ENCODE measurements at regions not wholly inside any gene's neighbourhood (a gene's known extent, or its start where the extent isn't known, plus 50 kb on each side); places are given as distances from the start of the nearest gene placed in this dataset.

DNA sequence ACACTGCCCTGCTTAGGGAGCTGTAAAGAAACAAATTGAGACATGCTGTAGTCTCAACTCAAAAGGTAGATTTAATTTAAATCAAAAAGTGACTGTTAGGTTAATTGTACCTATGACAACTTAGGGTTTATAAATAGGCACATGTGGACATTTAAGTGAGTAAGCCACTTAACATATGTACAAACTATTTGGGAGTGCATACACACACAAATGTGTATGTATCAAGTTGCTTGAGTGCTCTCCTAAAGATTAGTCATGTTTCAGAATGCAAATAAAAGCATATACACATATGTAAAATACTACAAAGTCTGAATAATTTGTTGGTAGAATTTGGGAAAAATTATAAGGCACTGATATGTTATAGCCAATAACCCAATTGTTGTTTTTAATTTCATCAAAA is 1435.7 kb downstream of the LRRC4C start:
- TF ChIP-seq, protein P1, sequence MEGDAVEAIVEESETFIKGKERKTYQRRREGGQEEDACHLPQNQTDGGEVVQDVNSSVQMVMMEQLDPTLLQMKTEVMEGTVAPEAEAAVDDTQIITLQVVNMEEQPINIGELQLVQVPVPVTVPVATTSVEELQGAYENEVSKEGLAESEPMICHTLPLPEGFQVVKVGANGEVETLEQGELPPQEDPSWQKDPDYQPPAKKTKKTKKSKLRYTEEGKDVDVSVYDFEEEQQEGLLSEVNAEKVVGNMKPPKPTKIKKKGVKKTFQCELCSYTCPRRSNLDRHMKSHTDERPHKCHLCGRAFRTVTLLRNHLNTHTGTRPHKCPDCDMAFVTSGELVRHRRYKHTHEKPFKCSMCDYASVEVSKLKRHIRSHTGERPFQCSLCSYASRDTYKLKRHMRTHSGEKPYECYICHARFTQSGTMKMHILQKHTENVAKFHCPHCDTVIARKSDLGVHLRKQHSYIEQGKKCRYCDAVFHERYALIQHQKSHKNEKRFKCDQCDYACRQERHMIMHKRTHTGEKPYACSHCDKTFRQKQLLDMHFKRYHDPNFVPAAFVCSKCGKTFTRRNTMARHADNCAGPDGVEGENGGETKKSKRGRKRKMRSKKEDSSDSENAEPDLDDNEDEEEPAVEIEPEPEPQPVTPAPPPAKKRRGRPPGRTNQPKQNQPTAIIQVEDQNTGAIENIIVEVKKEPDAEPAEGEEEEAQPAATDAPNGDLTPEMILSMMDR (IDR thresholded peaks at IDR 0.05) = no peak
- no peak for TF ChIP-seq POLR2AphosphoS5 (IDR thresholded peaks at IDR 0.05)
- no peak for TF ChIP-seq EP300 (IDR thresholded peaks at IDR 0.05)
